Omental fat pad (tissue), 3 donors: ENCODE measurements at regions not wholly inside any gene's neighbourhood (a gene's known extent, or its start where the extent isn't known, plus 50 kb on each side); places are given as distances from the start of the nearest gene placed in this dataset.

ENCODE experiments used
- ATAC-seq: fragments of 150-250 bp; one replicate; pipeline ENCODE4 v1.9.1; 2016; ENCODE audit warnings: mild to moderate bottlenecking, moderate library complexity; ENCODE audit not compliant: low FRiP score
- DNase-seq: peaks from one replicate; pipeline ENCODE4 v3.0.0-alpha.2; 2019; ENCODE audit warnings: low spot score
- CTCF ChIP-seq, 3 donors: fragments of 450-650 bp; IDR thresholded peaks; one replicate each; pipeline ENCODE4 v1.5.1; 2016 to 2017; ENCODE audit warnings: antibody characterized with exemption in 3 of 3, mild to moderate bottlenecking in 3 of 3, moderate library complexity in 2 of 3

DNA sequence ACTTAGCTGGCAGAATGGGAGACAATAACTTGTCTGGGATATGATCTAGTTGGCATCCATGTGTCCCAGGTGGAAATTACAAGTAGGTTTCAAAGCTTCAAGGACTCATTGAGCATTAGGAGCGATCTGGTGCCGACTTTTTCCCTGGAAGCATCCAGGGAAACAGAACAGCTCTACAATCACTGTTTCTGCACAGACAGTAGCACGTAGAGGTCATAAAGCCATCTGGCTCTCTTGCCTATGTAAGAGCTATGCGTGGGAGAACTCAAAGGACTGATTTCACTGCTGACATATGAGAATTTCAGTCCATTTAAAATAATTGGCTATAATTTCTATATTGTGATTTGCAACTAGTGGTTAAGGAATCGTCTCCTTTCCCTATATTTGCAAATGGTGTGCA is 791.7 kb downstream of the REEP3 start:
- DNase-seq (no peak), ATAC-seq (no peak)
- no peak for TF ChIP-seq CTCF (IDR thresholded peaks at IDR 0.05)

- ATAC-seq = no peak
- DNase-seq = no peak
- TF ChIP-seq CTCF (IDR thresholded peaks at IDR 0.05) = no peak
Observed at GRCh38 chr10:64313967-64314366, 792.8 kb downstream of the REEP3 start.

- no peak for DNase-seq
- ATAC-seq = no peak
- no peak for TF ChIP-seq CTCF (IDR thresholded peaks at IDR 0.05)
Observed at GRCh38 chr10:64316416-64316815, 795.2 kb downstream of the REEP3 start.

DNA sequence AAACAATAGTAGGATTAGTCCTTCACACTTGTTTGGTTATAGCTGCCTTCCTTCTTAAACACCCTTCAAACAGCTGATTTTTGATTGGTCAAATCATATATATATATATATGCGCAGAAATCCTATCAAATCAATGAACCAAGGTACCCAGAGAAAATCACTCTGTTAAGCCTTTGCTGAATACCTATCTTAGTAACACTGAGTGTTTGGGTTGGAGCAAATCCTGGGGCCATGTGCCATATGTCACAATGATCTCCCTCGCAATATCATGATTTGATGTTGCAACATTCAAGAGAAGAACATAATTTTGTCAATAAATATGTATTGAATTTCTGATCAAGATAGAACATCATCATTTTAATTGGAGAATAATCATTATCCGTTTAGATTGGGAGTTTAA is 795.6 kb downstream of the REEP3 start:
- DNase-seq (no peak), ATAC-seq (no peak)
- no peak for TF ChIP-seq CTCF (IDR thresholded peaks at IDR 0.05)

DNA sequence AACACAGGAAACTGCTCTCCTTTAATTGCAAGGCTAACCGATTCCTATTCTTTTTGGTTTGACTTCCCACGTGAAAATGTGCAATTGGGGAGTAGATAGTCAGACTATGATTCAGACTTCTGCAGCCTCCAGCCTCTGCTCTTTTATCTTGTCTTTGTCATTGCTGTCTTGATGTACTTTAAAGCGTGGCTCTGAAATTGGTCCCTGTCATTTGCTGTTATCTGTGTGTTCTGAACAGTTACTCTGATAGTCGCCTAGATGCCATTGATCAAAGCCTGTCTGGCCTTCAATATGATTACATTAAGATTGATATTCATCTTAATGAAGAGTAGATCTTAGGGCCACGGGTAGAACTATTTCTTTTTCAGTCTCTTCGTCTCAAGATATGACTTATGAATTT is 799.2 kb downstream of the REEP3 start:
- DNase-seq = no peak
- no peak for ATAC-seq
- no peak for TF ChIP-seq CTCF (IDR thresholded peaks at IDR 0.05)

DNA sequence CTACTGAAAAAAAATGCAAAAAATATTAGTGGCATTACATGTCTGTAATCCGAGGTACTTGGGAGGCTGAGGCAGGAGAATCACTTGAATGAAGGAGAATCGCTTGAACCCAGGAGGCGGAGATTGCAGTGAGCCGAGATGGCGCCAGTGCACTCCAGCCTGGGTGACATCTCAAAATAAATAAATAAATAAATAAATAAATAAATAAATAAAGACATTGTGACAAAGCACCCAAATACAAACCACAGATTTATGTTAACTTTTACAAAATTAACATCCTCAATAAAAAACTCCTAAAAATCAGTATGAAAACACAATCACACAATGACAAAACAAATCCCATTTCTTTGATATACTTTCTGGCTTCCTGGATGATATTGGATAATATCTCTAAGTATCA is 808.3 kb downstream of the REEP3 start:
- no peak for ATAC-seq
- DNase-seq = no peak
- no peak for TF ChIP-seq CTCF (IDR thresholded peaks at IDR 0.05)

GRCh38 chr10:64332551-64332950 is 811.4 kb downstream of the REEP3 start:
- DNase-seq (no peak), ATAC-seq (no peak)
- no peak for TF ChIP-seq CTCF (IDR thresholded peaks at IDR 0.05)
